ENCODE measurements at regions not wholly inside any gene's neighbourhood (a gene's known extent, or its start where the extent isn't known, plus 50 kb on each side); places are given as distances from the start of the nearest gene placed in this dataset.

DNA sequence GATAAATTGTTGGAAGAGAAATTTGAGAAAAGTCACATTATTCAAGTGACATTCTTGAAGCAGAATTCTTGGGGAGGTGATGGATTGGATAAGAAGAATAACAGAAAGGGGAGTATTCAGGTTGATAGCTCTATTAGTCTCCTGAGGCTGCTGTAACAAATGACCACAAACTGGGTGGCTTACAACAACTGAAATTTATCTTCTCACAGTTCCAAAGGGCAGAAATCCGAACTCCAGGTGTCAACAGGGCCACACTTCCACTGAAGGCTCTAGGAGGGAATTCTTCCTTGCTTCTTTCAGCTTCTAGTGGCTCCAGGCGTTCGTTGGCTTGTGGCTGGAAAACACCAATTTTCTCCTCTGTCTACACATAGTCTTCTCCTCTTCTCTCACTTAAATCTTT lies 99.8 kb downstream of the TES start:
- DNase-seq = no peak

DNA sequence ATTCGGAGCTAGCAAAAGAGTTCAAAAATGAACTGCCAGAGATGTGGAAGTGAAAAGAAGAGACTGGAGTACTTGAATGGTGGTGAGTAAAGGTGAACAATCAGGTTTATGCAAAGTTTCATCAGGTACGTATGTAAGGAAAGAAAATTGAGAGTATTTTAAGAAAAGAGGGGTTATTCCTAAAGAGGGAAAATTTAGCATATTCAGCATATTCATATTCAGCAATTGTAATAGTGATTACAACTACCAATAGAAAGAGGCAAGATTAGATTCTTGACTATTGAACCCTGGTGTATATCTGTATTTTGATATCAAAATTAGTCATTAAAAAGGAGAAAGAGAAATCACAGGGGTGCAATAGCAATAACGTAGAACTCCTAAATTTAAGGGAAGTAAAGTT lies 100.9 kb downstream of the TES start:
- no peak for DNase-seq

DNA sequence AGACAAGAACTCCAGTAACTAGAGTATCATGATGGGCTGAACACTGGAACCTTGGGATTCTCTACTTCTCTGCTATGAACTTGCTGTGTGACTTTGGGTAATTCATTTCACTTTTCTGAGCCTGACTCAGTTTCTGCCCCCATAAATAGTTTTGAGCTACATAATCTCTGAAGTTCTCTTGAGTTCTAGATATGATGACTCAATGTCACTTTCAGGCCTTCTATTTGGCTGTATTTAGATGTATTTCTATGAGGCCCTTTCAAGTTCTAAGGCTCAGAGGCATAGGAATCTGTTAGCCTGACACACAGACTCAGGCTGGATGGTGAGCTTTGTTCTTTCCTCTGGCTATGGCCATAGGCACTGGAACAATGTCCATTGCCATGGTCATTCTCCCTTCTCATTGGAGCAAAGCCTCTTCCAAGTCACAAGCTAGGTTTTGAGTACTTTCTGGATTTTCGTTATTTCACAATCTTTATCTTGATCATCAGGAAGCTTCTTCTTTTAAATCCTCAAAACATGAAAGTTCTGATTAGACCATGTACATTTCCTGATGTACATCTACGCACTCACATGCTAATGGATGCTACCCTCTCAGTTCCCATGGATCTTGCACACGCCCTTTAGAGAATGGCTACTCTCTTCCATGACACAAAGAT lies 101.6 kb downstream of the TES start:
- no peak for DNase-seq

DNA sequence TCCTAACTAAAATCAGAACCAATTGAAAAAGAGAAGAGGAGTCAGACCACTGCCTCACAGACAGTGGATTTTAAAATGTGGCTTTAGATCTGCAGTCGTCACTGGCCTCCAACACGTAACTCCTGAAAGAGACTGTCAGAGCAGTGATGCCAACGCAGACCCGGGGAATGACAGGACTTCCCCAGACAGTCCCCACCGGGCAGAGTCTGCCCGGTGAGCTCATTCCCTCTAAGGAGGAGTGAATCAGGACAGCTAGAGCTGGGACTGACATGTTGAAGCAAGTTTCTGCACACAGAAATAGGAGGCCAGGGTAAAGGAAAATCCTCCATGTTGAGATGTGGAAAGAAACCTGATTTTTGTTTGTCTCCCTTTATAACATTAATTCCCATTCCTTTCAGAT lies 105.0 kb downstream of the TES start:
- DNase-seq = no peak

DNA sequence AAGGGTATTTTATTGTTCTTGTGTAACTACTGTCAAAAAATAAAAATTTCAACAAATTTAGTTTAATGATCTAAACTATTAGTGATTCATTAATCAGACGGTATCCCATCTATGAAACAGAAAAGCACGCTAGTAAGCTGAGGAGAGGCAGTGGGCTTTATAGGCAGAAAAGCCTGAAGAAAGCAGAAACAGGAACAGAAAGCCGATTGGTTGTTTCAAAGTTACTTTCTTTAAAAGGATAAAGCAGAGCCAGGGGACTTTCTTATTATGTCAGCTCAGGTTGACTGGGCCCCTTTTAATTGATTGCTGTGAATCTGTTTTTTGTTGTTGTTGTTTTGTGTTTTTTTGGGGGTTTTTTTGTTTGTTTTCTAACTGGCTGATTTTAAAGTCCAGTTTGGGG lies 105.5 kb downstream of the TES start:
- DNase-seq = no peak

DNA sequence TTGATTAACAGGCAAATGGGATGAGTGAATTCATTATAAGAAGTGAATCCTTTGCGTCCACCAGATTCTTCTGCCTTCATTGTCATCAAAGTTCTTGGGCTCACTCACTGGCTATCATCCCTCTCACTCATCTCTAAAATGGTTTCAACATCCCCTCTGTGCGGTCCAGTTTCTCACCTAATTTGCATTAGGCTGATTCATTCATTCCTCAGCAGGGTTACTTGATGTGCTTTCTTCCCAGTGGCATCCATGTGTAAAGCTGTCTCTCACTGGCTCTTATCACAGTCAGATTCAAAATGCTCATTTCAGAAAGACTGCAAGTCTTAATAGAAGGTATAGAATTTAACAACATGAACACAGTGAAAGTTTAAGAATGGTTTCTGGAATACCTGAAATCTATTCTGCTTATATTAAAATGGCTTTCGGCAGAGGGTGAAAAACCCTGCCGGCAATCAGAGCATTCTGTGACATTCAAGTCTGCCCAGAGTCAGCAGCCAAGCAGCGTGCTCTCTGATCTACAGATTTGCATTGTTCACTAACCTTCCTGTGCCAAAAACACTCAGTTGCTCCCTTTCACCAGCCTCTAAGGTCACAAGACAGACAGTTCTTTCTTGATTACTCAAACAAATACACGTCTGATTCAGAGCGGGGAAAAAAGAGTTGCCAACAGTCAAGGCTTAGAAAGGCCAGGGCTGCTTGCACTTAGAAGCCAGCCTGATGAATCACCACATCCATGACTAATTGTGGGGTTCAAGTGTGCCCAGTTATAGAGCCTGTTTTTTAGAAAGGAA lies 106.7 kb downstream of the TES start:
- peak in 1 of 2 experiments; percentile 4 for DNase-seq

DNA sequence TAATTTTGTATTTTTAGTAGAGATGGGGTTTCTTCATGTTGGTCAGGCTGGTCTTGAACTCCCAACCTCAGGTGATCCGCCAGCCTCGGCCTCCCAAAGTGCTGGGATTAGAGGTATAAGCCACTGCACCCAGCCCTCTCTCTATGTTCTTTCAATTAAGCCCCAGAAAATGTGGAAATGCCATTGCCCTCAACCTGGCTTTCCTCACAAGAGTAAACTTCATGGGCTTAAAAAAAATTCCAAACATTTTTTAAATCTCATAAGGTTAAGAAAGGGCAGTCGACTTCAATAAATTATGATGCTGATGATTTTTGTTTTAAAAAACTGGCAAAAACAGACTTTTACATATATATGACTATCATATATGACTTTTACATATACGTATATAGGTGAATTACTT lies 107.6 kb downstream of the TES start:
- no peak for DNase-seq

DNA sequence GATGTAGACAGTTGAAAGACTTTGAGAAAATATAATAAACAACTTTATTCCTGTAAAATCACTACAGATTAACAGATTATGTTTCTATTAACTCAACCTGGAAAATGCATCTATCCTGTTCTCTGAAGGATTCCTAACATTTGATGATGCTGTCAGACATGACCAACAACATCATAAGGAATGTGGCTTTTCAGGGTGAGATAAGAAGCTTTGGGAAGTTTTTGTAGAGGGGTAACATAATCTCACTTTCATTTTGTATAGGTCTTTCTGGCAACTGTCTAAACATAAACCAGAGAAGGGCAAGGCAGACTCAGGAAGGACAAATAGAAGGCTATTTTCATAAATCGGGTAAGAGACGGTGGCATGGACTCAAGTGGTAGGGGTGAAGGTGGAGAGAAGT lies 112.2 kb downstream of the TES start:
- no peak for DNase-seq

DNA sequence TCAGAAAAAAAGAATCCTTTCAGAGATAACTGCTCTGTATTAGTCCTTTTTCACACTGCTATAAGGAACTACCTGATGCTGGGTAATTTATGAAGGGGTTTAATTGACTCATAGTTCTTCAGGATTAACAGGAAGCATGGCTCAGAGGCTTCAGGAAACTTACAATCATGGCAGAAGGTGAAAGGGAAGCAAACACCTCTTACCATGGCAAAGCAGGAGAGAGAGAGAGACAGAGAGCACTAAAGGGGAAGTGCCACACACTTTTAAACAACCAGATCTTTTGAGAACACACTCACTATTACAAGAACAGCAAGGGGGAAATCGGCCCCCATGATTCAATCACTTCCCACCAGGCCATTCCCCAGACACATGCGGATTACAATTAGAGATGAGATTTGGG lies 114.2 kb downstream of the TES start:
- no peak for DNase-seq

DNA sequence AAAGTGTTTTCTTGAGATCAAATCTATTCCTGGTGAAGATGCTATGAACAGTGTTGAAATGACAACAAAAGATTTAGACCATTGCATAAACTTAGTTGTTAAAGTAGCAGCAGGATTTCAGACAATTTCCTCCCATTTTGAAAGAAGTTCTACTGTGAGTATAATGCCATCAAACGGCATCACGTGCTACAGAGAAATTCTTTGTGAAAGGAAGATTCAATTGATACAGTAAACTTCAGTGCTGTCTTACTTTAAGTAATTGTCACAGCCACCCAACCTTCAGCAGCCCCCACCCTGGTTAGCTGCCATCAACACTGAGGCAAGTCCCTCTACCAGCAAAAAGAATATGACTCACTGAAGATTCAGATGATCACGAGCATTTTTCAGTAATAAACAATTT lies 115.2 kb downstream of the TES start:
- no peak for DNase-seq

DNA sequence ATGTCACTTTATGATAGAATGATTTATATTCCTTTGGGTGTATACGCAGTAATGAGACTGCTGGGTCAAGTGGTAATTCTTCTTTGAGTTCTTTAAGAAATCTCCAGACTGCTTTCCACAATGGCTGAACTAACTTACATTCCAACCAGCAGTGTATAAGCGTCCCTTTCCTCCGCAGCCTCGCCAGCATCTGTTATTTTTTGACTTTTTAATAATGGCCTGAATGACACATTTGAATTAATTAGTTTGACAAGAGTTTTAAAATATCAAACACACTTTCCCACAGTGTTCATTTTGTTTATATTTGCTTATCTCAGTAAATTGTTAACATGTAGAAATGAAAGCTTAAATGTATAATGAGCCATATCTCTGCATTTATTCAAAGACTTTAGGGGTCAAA lies 116.8 kb downstream of the TES start:
- DNase-seq = no peak

DNA sequence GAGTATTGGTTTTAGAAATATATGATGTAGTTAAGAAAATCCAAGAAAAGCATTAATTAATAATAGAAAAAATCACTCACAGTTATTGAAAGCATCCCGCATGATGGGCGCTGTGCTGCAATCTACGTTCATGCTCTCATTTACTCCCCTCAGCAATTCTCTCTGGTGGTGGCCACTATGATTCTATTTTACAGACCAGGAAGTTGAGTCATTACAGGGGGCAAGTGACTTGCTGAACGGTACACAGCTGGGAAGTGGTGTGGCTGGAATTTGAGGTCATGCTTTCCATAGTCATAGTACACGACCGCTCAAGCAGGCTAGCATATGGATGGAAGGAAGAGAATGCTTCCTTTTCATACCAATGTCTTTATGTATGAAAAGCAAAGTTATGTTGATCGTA lies 117.4 kb downstream of the TES start:
- DNase-seq = no peak

DNA sequence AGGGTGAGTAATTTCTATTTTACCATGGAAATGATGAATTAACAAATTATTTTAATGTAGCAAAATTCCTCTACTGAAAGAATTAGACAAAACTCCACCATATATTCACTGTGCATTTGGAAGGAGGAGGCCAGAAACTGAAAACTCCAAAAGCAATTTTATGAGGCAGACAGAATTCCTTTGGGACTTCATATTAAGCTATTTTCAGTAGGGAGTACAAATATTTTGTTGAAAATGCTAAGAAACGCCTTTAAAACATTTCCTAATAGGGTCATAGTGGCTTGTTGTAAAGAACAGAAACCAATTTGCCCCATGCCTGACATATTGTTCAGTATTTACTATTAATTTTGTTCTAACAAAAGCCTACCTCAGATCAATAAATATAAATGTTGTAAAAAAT lies 117.8 kb downstream of the TES start:
- DNase-seq = no peak

DNA sequence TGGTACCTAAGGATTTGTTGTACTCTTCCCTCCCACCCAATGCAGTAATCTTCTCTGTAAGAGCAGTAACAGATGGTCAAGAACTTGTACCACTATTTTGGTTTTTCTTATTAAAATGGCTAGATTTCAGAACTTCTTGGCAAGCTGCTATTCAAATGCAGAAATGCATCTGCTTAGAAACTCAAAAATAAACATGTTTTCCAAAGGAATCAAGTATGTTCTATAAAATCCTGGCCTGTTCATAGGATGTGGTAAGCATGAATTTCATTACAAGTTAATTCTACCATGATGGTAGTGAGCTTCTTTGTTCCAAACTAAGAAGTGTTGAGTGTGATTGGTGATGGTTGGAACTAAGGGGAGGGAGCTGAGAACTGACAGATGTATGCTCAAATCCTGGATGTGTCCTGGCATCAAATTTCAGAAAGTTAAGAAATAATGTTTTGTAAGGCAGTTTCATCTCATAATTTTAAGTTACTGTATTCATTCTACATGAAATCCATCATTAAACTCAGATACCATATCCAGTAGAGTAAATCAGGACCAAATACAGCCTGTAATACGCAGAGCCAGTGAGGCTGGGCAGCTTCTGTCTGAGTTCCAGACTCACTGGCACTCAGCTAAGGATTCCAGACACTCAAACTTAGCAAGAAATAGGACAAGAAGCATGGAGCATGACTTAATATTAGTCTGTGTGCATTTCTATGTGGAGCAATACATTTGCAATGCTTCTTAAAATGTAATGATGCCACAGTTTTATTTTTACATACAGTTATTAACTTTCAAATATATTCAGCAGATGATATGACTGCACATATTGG lies 119.6 kb downstream of the TES start:
- no peak for DNase-seq

DNA sequence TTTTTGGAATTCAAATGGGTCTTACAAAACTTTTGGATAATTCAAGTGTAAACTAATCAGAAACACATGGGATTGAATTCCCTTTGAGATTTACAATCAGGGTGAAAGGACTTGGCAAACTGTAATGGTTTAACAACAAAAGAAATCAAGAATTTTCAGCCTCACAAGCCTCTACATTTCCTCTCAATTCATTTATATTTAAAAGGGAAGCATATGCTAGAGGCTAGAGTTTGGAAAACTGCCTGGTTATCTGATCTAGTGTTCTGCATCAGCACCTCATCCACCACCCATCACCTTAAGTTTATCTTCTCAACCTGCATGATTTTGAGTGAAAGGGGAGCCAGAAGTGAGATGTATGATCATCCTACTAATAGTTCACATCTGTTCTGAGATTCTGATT lies 120.7 kb downstream of the TES start:
- DNase-seq = no peak

DNA sequence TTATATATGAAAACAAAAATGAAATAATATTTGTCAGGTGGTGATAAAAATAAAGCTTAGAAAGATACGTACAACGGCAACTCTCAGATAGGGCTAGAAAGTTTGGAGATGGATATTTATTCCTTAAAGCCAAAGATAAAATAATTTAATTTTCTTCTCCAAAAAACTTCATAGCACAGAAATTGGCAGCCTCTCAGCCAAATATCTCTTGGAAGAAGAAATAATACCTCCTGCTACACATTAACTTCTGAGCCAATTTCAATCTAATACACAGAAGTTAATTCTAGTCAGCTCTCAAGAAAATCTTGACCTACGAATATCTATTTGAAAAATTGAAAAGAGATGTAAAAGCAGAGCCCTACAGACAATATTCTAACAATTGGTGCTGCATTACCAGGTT lies 122.4 kb downstream of the TES start:
- DNase-seq = no peak

DNA sequence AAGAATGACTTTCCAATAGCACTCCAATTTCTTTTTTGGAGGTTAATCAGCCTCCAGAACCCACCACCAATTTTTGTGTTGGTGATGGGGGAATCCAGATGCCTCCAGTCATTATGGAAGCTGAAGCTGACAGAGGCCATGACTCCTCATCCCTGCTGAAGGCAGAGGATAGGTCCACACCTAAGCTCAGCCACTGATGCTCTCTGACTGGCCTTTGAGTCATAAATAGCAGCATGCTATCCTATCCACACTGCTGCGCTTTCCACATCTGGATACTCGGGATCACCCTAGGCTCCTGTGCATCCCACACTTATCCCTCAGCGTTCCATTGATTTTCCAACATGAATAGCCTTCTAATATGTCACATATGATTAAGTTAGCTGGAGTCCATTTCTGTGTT lies 124.2 kb downstream of the TES start:
- DNase-seq = no peak

DNA sequence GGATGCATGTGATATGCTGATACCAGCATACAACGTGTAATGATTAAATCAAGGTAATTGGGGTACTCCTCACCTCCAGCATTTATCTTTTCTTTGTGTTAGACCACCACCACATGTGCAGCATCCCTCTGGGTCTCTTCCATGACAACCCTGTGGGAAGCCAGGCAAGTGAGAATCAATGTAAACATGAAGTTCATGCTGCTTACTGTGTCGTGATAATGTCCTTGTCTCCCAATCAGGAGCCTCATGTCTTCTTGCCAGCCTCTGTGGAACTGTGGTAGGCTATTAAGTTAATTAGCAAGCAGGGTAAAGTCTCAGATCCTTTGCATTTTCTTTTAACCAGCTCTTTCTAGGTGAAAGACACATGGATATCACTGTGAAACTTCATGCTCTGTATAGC lies 126.7 kb downstream of the TES start:
- no peak for DNase-seq

DNA sequence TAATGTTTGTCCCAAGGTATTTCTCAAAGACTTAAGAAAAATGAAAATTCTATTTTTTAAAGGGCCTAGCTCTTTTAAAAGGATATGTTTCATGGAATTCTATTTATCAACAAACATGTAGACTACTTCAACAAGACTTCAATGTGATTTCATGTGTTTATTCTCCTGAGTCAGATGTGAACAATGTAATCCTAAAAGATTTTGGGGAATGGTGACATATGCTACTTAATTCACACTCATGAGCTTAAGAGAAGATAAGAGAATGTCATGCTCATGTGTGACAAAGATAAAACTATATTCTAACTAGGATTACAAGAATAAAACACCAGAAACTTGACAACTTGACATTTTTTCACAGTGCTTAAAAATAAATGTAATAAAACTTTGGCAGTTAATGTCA lies 127.5 kb downstream of the TES start:
- no peak for DNase-seq

DNA sequence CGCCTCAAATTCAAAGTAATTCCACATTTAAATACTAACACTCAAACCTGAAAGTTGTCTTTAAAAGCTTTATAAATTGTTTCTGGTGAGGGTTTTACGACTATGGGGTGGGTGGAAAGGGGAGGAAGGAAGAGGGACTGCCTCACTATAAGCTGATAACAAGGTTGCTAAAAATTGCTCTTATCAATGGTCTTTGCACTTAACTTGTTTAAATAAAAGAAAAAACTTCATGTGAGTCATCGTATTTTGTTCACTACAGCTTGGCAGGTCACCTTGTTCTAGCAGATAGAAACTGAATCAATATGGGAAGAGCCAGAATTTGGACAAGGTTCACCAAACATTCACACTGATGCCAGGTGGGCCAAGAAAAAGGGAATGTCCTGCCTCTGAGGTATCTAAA lies 129.2 kb downstream of the TES start:
- no peak for DNase-seq

DNA sequence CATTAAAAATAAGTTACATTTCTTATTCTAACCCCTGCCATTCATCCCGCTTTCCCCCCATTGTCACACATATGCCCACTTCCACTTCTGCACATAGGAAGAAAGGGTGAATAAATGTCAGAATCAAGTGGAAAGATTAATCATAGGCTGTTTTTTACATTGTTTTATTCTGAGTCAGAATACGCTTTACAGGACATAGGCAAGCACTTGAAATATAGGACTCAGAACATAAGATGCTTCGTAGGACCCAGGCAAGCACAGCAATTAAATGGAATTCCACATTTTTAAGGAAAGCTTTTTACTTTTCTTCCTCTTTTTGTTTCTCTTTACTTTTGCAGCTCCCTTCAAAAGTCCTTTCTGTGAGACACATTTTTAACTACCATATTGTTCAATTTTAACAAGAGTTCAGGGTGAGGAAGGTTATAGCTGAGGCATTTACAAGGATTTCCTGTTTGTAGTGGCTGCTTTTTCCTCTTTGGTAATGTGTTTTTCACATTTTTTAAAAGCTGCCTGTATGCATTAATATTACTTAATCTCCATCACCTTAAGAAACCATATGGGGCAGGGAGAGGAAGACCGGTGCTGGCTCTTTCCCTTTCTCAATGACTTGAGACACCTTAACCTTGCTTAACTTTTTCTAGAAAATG lies 130.0 kb downstream of the TES start:
- DNase-seq = no peak

DNA sequence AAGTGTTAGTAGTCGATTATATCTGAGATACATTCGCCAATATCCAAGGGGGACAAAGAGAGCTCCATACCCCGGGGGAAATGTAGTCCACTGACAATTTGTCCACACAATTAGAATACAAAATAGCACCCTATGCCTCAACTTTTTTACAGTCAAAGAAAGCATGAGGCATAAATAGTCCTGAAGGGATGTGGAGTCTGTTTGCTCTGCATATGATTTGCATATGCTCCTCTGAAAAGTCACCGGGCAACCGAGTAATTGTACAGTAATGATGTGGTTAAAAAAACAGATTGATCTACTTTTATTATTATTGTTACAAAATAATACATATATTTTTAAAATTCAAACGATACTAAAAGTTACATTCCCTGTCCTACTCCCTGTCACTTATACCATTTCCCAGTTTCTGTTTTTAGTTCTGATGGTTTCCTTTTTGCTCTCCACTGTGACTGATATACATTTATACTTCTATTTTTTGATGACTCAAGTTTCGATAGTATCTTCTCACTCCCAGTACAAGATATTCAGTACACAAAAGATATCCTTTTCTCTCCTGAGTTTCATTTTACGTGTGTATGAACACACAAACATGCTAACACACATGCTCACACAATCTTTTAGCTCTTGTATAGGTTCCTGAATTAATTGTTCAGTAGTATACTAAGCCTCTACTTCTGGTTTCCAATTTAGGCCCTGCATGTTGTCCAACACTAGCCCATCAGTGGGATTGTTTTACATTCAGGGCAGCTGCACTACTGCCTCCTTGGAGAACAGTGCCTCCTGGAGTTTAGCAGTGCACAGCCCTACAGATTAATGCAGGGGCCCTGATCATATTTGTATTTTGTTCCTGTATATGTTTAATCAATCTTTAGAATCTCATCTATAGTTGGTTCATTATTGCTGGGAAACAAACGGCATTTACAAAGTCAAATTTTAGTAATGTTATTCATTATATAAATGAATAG lies 130.9 kb downstream of the TES start:
- DNase-seq = no peak
